Lung microvascular endothelial cell (primary cell): ENCODE measurements at regions not wholly inside any gene's neighbourhood (a gene's known extent, or its start where the extent isn't known, plus 50 kb on each side); places are given as distances from the start of the nearest gene placed in this dataset.

Experiments used
- DNase-seq, 2 donors: peaks; one replicate each; pipeline versions ENCODE4 v3.0.0 to v3.0.0-alpha.2; 2010; ENCODE audit warnings: low read depth in 2 of 2

- no peak for DNase-seq
Observed at GRCh38 chr7:118013252-118014010, 140.2 kb upstream of the CTTNBP2 start.

- no peak for DNase-seq
Observed at GRCh38 chr7:118022546-118022945, 149.3 kb upstream of the CTTNBP2 start.

- no peak for DNase-seq
Observed at GRCh38 chr7:118026791-118027190, 153.6 kb upstream of the CTTNBP2 start.

- no peak for DNase-seq
Observed at GRCh38 chr7:118028226-118028625, 155.0 kb upstream of the CTTNBP2 start.

- DNase-seq: no peak
Observed at GRCh38 chr7:118029826-118030422, 154.0 kb upstream of the LSM8 start.

- no peak for DNase-seq
Observed at GRCh38 chr7:118033273-118033672, 150.7 kb upstream of the LSM8 start.

GRCh38 chr7:118039963-118040489 lies 143.9 kb upstream of the LSM8 start:
- no peak for DNase-seq

- no peak for DNase-seq
Observed at GRCh38 chr7:118040562-118040961, 143.4 kb upstream of the LSM8 start.

- DNase-seq: no peak
Observed at GRCh38 chr7:118041251-118041878, 142.6 kb upstream of the LSM8 start.

GRCh38 chr7:118045629-118046028 lies 138.3 kb upstream of the LSM8 start:
- no peak for DNase-seq

- DNase-seq: no peak
Observed at GRCh38 chr7:118046086-118046485, 137.9 kb upstream of the LSM8 start.

- no peak for DNase-seq
Observed at GRCh38 chr7:118046801-118047200, 137.2 kb upstream of the LSM8 start.

GRCh38 chr7:118052336-118052735 lies 131.6 kb upstream of the LSM8 start:
- DNase-seq: no peak

- DNase-seq: no peak
Observed at GRCh38 chr7:118053353-118053752, 130.6 kb upstream of the LSM8 start.

- no peak for DNase-seq
Observed at GRCh38 chr7:118054529-118054928, 129.4 kb upstream of the LSM8 start.

GRCh38 chr7:118055647-118056046 lies 128.3 kb upstream of the LSM8 start:
- DNase-seq: no peak

- no peak for DNase-seq
Observed at GRCh38 chr7:118057404-118057803, 126.6 kb upstream of the LSM8 start.

- peak in 1 of 2 donors; percentile 1 for DNase-seq
Observed at GRCh38 chr7:118059209-118059608, 124.8 kb upstream of the LSM8 start.

- DNase-seq: no peak
Observed at GRCh38 chr7:118060692-118061091, 123.3 kb upstream of the LSM8 start.

- no peak for DNase-seq
Observed at GRCh38 chr7:118061386-118061785, 122.6 kb upstream of the LSM8 start.

GRCh38 chr7:118072893-118073674 lies 110.9 kb upstream of the LSM8 start:
- DNase-seq: no peak

- DNase-seq: no peak
Observed at GRCh38 chr7:118075936-118076335, 108.0 kb upstream of the LSM8 start.
